ENCODE measurements at regions not wholly inside any gene's neighbourhood (a gene's known extent, or its start where the extent isn't known, plus 50 kb on each side); places are given as distances from the start of the nearest gene placed in this dataset.

GRCh38 chr3:74426571-74426970 lies 187.9 kb downstream of the CNTN3 start:
- Histone ChIP-seq H3K9me3 (ENCODE audit: severe bottlenecking) (no peaks in the 10 kb centered on the region), H3K36me3 (ENCODE audit: low read depth) (no peaks in the 10 kb centered on the region), H3K4me3 (ENCODE audit: severe bottlenecking) (no peak overlapping the region), H3K27me3 (ENCODE audit: insufficient read depth, poor library complexity, severe bottlenecking) (no peaks in the 10 kb centered on the region), H3K27ac (ENCODE audit: poor library complexity, severe bottlenecking) (no peak overlapping the region), H3K4me1 (ENCODE audit: insufficient read depth, poor library complexity, severe bottlenecking) (no peaks in the 10 kb centered on the region)
- no peak for DNase-seq (ENCODE audit: low spot score)
- TF ChIP-seq CTCF (IDR thresholded peaks at IDR 0.05; ENCODE audit: poor library complexity, severe bottlenecking): no peak
- ATAC-seq (ENCODE audit: low read depth): no peak

GRCh38 chr3:74423867-74424266 lies 190.6 kb downstream of the CNTN3 start:
- no peak overlapping the region for H3K27ac ChIP-seq (ENCODE audit: poor library complexity, severe bottlenecking)
- DNase-seq (ENCODE audit: low spot score): no peak
- no peaks in the 10 kb centered on the region for H3K9me3 ChIP-seq (ENCODE audit: severe bottlenecking)
- no peak for ATAC-seq (ENCODE audit: low read depth)
- H3K36me3 ChIP-seq (ENCODE audit: low read depth): no peaks in the 10 kb centered on the region
- H3K4me1 ChIP-seq (ENCODE audit: insufficient read depth, poor library complexity, severe bottlenecking): no peaks in the 10 kb centered on the region
- TF ChIP-seq CTCF (IDR thresholded peaks at IDR 0.05; ENCODE audit: poor library complexity, severe bottlenecking): no peak
- no peak overlapping the region for H3K4me3 ChIP-seq (ENCODE audit: severe bottlenecking)
- H3K27me3 ChIP-seq (ENCODE audit: insufficient read depth, poor library complexity, severe bottlenecking): no peaks in the 10 kb centered on the region

- Histone ChIP-seq H3K4me3 (ENCODE audit: severe bottlenecking) (no peak overlapping the region), H3K27me3 (ENCODE audit: insufficient read depth, poor library complexity, severe bottlenecking) (no peaks in the 10 kb centered on the region), H3K4me1 (ENCODE audit: insufficient read depth, poor library complexity, severe bottlenecking) (no peaks in the 10 kb centered on the region), H3K27ac (ENCODE audit: poor library complexity, severe bottlenecking) (no peak overlapping the region), H3K36me3 (ENCODE audit: low read depth) (no peaks in the 10 kb centered on the region), H3K9me3 (ENCODE audit: severe bottlenecking) (no peaks in the 10 kb centered on the region)
- ATAC-seq (ENCODE audit: low read depth) (no peak), DNase-seq (ENCODE audit: low spot score) (no peak)
- no peak for TF ChIP-seq CTCF (IDR thresholded peaks at IDR 0.05; ENCODE audit: poor library complexity, severe bottlenecking)
Observed at GRCh38 chr3:74420538-74421124, 193.8 kb downstream of the CNTN3 start.

- Histone ChIP-seq H3K27ac (ENCODE audit: poor library complexity, severe bottlenecking) (no peak overlapping the region), H3K36me3 (ENCODE audit: low read depth) (no peaks in the 10 kb centered on the region), H3K4me1 (ENCODE audit: insufficient read depth, poor library complexity, severe bottlenecking) (no peaks in the 10 kb centered on the region), H3K4me3 (ENCODE audit: severe bottlenecking) (no peak overlapping the region), H3K9me3 (ENCODE audit: severe bottlenecking) (no peaks in the 10 kb centered on the region), H3K27me3 (ENCODE audit: insufficient read depth, poor library complexity, severe bottlenecking) (no peaks in the 10 kb centered on the region)
- DNase-seq (ENCODE audit: low spot score) (no peak), ATAC-seq (ENCODE audit: low read depth) (no peak)
- no peak for TF ChIP-seq CTCF (IDR thresholded peaks at IDR 0.05; ENCODE audit: poor library complexity, severe bottlenecking)
Observed at GRCh38 chr3:74415731-74416130, 198.7 kb downstream of the CNTN3 start.

- Histone ChIP-seq H3K36me3 (ENCODE audit: low read depth) (no peaks in the 10 kb centered on the region), H3K4me3 (ENCODE audit: severe bottlenecking) (no peak overlapping the region), H3K27me3 (ENCODE audit: insufficient read depth, poor library complexity, severe bottlenecking) (no peaks in the 10 kb centered on the region), H3K27ac (ENCODE audit: poor library complexity, severe bottlenecking) (no peak overlapping the region), H3K9me3 (ENCODE audit: severe bottlenecking) (no peaks in the 10 kb centered on the region), H3K4me1 (ENCODE audit: insufficient read depth, poor library complexity, severe bottlenecking) (no peaks in the 10 kb centered on the region)
- DNase-seq (ENCODE audit: low spot score): no peak
- ATAC-seq (ENCODE audit: low read depth): no peak
- TF ChIP-seq CTCF (IDR thresholded peaks at IDR 0.05; ENCODE audit: poor library complexity, severe bottlenecking): no peak
Observed at GRCh38 chr3:74413547-74414241, 200.8 kb downstream of the CNTN3 start.

Data from RWPE2 (cell line).